Natural killer cell treated with Interleukin-12 subunit alpha and Interleukin-12 subunit beta and Interleukin-15 and Interleukin-18, amount 100 ng/mL, for 72 hours (primary cell): ENCODE measurements at regions not wholly inside any gene's neighbourhood (a gene's known extent, or its start where the extent isn't known, plus 50 kb on each side); places are given as distances from the start of the nearest gene placed in this dataset.
"Not testable (repeated sequence)": the region's sequence is repeated elsewhere in the genome, so short reads cannot be mapped to it uniquely, and the experiment has no call there.

Source experiments
- ATAC-seq, 2 donors: fragments of 150-1000 bp; cut with Tn5 transposase in 1 of 2; sonication (Bioruptor Pico), chemical (Tn5 transposase) in 1 of 2; 2 replicates each; pipeline ENCODE4 v1.10.0; 2021
- DNase-seq: peaks from one replicate; pipeline ENCODE4 v3.0.0; 2022; ENCODE audit warnings: low spot score
- H3K27ac Mint-ChIP-seq, 2 donors: 1 replicate in 1 of 2; 2 replicates in 1 of 2; pipeline ENCODE4 v1.8.0; 2022; ENCODE audit warnings: mixed read lengths in 2 of 2, mild to moderate bottlenecking in 1 of 2, moderate library complexity in 1 of 2
- H3K27me3 Mint-ChIP-seq, 2 donors: 1 replicate in 1 of 2; 2 replicates in 1 of 2; pipeline ENCODE4 v1.8.0; 2022; ENCODE audit warnings: mixed read lengths in 2 of 2
- H3K36me3 Mint-ChIP-seq: one replicate; pipeline ENCODE4 v1.8.0; 2022; ENCODE audit warnings: mixed read lengths
- H3K4me1 Mint-ChIP-seq, 2 donors: 1 replicate in 1 of 2; 2 replicates in 1 of 2; pipeline ENCODE4 v1.8.0; 2022; ENCODE audit warnings: low read depth in 2 of 2, mixed read lengths in 2 of 2, mild to moderate bottlenecking in 1 of 2
- H3K4me3 Mint-ChIP-seq: one replicate; pipeline ENCODE4 v1.8.0; 2022; ENCODE audit warnings: mixed read lengths
- H3K9me3 Mint-ChIP-seq: 2 replicates; pipeline ENCODE4 v1.8.0; 2022; ENCODE audit warnings: mixed read lengths

- Mint-ChIP-seq H3K4me3 (peak overlapping the region; percentile 2), H3K4me1 (peaks cover 15 to 18% of the 10 kb centered on the region in 2 donors), H3K36me3 (peaks cover 9% of the 10 kb centered on the region), H3K9me3 (no peaks in the 10 kb centered on the region), H3K27me3 (peaks cover 25 to 40% of the 10 kb centered on the region in 2 donors), H3K27ac (peak overlapping the region; percentile 43 to 65)
- peak; percentile 43 to 49 for ATAC-seq
- DNase-seq, result no peak
These were observed 389.7 kb upstream of the RUNX1 start for GRCh38 chr21:35438643-35439404.

GRCh38 chr21:35437941-35438340 lies 388.8 kb upstream of the RUNX1 start:
- no peak for DNase-seq
- Mint-ChIP-seq H3K27ac (peak overlapping the region; percentile 43 to 65), H3K27me3 (peaks cover 25 to 38% of the 10 kb centered on the region in 2 donors), H3K9me3 (peaks cover 1% of the 10 kb centered on the region), H3K4me1 (peaks cover 15 to 18% of the 10 kb centered on the region in 2 donors), H3K4me3 (peak overlapping the region; percentile 2), H3K36me3 (peaks cover 16% of the 10 kb centered on the region)
- no peak for ATAC-seq

GRCh38 chr21:35436899-35437298 lies 387.8 kb upstream of the RUNX1 start:
- Mint-ChIP-seq H3K9me3 (peaks cover 7% of the 10 kb centered on the region), H3K4me1 (peaks cover 15 to 18% of the 10 kb centered on the region in 2 donors), H3K27ac (no peak overlapping the region), H3K36me3 (peaks cover 22% of the 10 kb centered on the region), H3K27me3 (peaks cover 22 to 29% of the 10 kb centered on the region in 2 donors), H3K4me3 (no peak overlapping the region)
- DNase-seq (no peak), ATAC-seq (no peak)

DNA sequence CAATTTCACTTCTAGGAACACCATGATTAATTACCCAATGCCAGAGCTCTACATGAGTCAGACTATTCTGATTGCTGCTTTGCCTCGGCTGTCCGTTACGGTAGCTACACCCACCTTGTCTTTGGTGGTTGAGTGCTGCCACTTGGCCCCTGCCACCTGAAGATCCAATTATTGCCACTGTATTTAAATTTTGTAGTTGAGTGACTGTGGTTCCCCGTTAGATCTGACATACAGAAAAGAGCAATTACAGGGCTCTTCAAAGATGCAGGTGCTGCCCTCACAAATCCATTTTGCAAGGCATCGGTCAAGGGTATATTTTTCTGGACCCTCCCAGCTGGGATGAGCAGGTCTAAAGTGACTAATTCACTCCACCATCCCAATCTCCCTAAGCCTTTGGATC lies 383.5 kb upstream of the RUNX1 start:
- H3K4me1 Mint-ChIP-seq, result peaks cover 12 to 15% of the 10 kb centered on the region in 2 donors
- H3K9me3 Mint-ChIP-seq, ATAC-seq, H3K4me3 Mint-ChIP-seq, DNase-seq: not testable (repeated sequence)
- peaks cover 26% of the 10 kb centered on the region for H3K36me3 Mint-ChIP-seq
- H3K27me3 Mint-ChIP-seq, result peaks cover 24 to 45% of the 10 kb centered on the region in 2 donors
- peak overlapping the region in 1 of 2 donors; percentile 56 for H3K27ac Mint-ChIP-seq

DNA sequence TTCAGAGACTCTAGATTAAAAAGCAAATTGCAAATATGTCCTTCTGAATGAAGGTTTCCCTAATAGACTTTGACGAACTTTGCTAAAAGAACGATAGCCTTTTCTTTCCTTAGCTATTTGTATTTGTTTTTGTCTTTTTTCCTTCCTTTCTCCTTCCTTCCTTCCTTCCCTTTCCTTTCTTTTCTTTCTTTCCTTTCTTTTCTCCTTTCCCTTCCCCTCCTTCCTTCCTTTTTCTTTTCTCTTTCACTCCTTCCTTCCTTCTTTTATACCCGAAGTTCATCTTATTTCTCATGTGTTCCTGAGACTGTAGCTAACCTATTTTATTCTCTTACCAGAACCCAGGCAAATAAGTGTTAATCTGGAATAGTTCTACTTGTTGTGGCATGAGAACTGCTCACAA lies 381.2 kb upstream of the RUNX1 start:
- Mint-ChIP-seq H3K27me3 (peaks cover 26 to 33% of the 10 kb centered on the region in 2 donors), H3K4me3 (no peak overlapping the region), H3K4me1 (peaks cover 19 to 25% of the 10 kb centered on the region in 2 donors), H3K36me3 (peaks cover 26% of the 10 kb centered on the region), H3K9me3 (peaks cover 7% of the 10 kb centered on the region), H3K27ac (peak overlapping the region in 1 of 2 donors; percentile 7)
- DNase-seq (no peak), ATAC-seq (no peak)

DNA sequence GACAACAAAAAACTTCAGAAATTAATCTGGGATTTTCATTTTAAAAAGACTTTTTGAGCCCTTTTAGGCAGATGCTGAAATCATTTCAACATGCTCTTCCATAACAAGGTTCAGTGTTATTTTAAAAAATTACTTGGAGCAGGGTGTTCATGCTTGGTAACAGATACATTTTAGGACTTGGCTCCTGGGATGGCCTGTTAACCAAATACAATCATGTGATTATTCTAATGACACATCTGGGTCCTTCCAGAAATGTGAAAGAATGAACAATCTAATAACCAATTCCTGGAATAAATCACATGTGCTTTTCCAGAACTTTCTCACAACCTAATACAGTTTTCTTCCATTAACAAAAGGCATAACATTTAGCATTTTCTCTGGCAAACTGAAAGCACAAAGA lies 379.8 kb upstream of the RUNX1 start:
- peaks cover 19 to 25% of the 10 kb centered on the region in 2 donors for H3K4me1 Mint-ChIP-seq
- peaks cover 18% of the 10 kb centered on the region for H3K36me3 Mint-ChIP-seq
- DNase-seq (no peak), ATAC-seq (no peak)
- H3K27ac Mint-ChIP-seq, result peak overlapping the region; percentile 68 to 82
- H3K9me3 Mint-ChIP-seq, result peaks cover 7% of the 10 kb centered on the region
- peak overlapping the region; percentile 72 for H3K4me3 Mint-ChIP-seq
- H3K27me3 Mint-ChIP-seq, result peaks cover 26 to 33% of the 10 kb centered on the region in 2 donors

GRCh38 chr21:35428489-35428888 lies 379.4 kb upstream of the RUNX1 start:
- peak overlapping the region; percentile 72 for H3K4me3 Mint-ChIP-seq
- peaks cover 21 to 25% of the 10 kb centered on the region in 2 donors for H3K4me1 Mint-ChIP-seq
- peaks cover 14% of the 10 kb centered on the region for H3K36me3 Mint-ChIP-seq
- peak; percentile 63 to 76 for ATAC-seq
- H3K27ac Mint-ChIP-seq, result peak overlapping the region; percentile 68 to 82
- peaks cover 7% of the 10 kb centered on the region for H3K9me3 Mint-ChIP-seq
- H3K27me3 Mint-ChIP-seq, result peaks cover 26 to 33% of the 10 kb centered on the region in 2 donors
- no peak for DNase-seq

DNA sequence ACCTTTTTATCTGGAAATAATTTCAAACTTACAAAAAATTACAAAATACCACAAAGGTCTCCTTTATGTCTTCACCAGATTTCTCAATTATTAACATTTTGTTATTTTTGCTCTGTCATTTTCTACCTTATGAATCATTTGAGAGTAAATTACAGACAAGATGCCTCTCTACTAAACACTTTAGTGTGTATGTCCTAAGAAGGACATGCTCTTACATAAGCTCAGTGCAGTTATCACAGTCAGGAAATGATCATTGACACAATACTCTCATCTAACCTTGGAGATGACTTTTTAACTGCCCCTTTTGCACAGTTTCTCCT lies 378.9 kb upstream of the RUNX1 start:
- Mint-ChIP-seq H3K36me3 (peaks cover 10% of the 10 kb centered on the region), H3K4me1 (peaks cover 21 to 25% of the 10 kb centered on the region in 2 donors), H3K4me3 (peak overlapping the region; percentile 72), H3K27ac (peak overlapping the region; percentile 68 to 82), H3K9me3 (peaks cover 6% of the 10 kb centered on the region), H3K27me3 (peaks cover 26 to 33% of the 10 kb centered on the region in 2 donors)
- DNase-seq, result no peak
- ATAC-seq, result peak; percentile 75 to 80

- Mint-ChIP-seq H3K9me3 (peaks cover 1% of the 10 kb centered on the region), H3K36me3 (peaks cover 5% of the 10 kb centered on the region), H3K4me1 (peaks cover 21 to 25% of the 10 kb centered on the region in 2 donors), H3K27me3 (peaks cover 27 to 33% of the 10 kb centered on the region in 2 donors), H3K4me3 (peak overlapping the region; percentile 72), H3K27ac (peak overlapping the region; percentile 69 to 82)
- ATAC-seq (no peak), DNase-seq (no peak)
These were observed 378.4 kb upstream of the RUNX1 start for GRCh38 chr21:35427320-35428000.

DNA sequence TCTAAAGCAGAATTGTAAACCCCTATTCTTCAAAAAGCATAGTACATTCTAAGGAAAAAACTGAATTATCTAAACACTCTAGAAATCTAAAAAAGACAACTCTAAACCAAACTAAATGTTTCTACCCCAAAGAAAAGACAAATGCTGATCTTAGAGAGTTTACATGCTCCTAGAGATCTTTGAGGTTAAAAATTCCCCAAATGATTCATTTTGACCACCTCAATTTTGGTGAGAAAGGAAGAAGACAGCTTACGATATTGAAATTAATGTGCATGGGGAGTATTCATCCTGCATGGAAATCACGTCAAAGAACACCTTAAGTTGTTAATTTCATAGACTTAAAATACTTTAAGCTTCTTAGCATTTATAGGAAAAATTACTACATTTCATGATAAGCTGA lies 377.8 kb upstream of the RUNX1 start:
- H3K36me3 Mint-ChIP-seq, result peaks cover 5% of the 10 kb centered on the region
- peaks cover 29 to 33% of the 10 kb centered on the region in 2 donors for H3K27me3 Mint-ChIP-seq
- no peak for ATAC-seq
- peak overlapping the region; percentile 49 for H3K4me3 Mint-ChIP-seq
- no peak for DNase-seq
- peaks cover 2% of the 10 kb centered on the region for H3K9me3 Mint-ChIP-seq
- peak overlapping the region; percentile 55 to 69 for H3K27ac Mint-ChIP-seq
- peaks cover 21 to 25% of the 10 kb centered on the region in 2 donors for H3K4me1 Mint-ChIP-seq

- peaks cover 28 to 32% of the 10 kb centered on the region in 2 donors for H3K27me3 Mint-ChIP-seq
- DNase-seq (no peak), ATAC-seq (no peak)
- H3K27ac Mint-ChIP-seq, result peak overlapping the region; percentile 55 to 69
- peaks cover 9% of the 10 kb centered on the region for H3K36me3 Mint-ChIP-seq
- H3K4me1 Mint-ChIP-seq, result peaks cover 21 to 25% of the 10 kb centered on the region in 2 donors
- H3K9me3 Mint-ChIP-seq, result peaks cover 4% of the 10 kb centered on the region
- peak overlapping the region; percentile 49 for H3K4me3 Mint-ChIP-seq
These were observed 377.4 kb upstream of the RUNX1 start for GRCh38 chr21:35426469-35426868.

DNA sequence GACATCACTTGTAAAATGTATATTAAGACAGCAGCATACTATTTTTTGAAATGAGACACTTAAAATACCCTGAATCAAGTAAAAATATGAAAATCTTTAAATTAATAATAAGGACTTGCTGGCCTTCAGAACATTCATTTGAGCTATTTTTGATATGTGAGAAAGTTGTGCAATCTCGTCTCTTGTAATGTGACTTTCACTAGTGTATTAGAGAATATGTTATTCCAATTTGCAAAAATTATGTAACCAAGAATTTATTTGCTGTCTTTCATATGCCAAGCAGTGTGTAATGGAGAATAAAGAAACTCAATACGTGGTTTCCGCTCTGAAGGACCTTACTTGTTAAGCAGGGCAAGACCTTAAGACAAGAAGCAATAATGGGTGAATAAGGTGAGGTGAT lies 375.0 kb upstream of the RUNX1 start:
- peaks cover 24 to 25% of the 10 kb centered on the region in 2 donors for H3K4me1 Mint-ChIP-seq
- no peak overlapping the region for H3K4me3 Mint-ChIP-seq
- H3K36me3 Mint-ChIP-seq, result peaks cover 21% of the 10 kb centered on the region
- peaks cover 4% of the 10 kb centered on the region for H3K9me3 Mint-ChIP-seq
- no peak overlapping the region for H3K27ac Mint-ChIP-seq
- ATAC-seq, result no peak
- no peak for DNase-seq
- peaks cover 15 to 20% of the 10 kb centered on the region in 2 donors for H3K27me3 Mint-ChIP-seq

DNA sequence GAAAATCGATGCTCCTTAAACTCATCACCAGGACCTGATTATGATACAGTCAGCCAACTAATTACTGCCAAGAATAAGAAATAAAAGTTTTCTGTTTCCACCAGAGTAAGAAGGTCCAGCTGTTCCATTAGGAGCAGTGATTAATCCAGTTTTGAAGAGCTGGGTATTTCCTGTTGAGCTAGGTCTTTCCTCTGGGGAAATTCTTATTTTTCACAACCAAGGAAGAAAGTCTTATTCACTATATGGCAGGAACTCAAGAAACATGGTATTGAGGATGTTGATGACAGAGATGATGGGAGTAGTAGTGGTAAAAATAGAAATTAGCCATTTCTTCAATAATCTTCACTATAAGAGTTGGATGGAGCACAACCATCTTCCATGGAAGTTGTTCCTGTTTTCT lies 374.6 kb upstream of the RUNX1 start:
- H3K27ac Mint-ChIP-seq, result no peak overlapping the region
- H3K4me3 Mint-ChIP-seq, result no peak overlapping the region
- H3K4me1 Mint-ChIP-seq, result peaks cover 21% of the 10 kb centered on the region in 2 donors
- ATAC-seq (no peak), DNase-seq (no peak)
- peaks cover 4% of the 10 kb centered on the region for H3K9me3 Mint-ChIP-seq
- H3K36me3 Mint-ChIP-seq, result peaks cover 21% of the 10 kb centered on the region
- H3K27me3 Mint-ChIP-seq, result peaks cover 11 to 17% of the 10 kb centered on the region in 2 donors

- H3K9me3 Mint-ChIP-seq, result peaks cover 4% of the 10 kb centered on the region
- ATAC-seq, result no peak
- H3K36me3 Mint-ChIP-seq, result peaks cover 17% of the 10 kb centered on the region
- H3K4me1 Mint-ChIP-seq, result peaks cover 8 to 12% of the 10 kb centered on the region in 2 donors
- no peak for DNase-seq
- H3K27me3 Mint-ChIP-seq, result peaks cover 0 to 10% of the 10 kb centered on the region in 2 donors
- no peak overlapping the region for H3K4me3 Mint-ChIP-seq
- peak overlapping the region in 1 of 2 donors; percentile 26 for H3K27ac Mint-ChIP-seq
These were observed 372.9 kb upstream of the RUNX1 start for GRCh38 chr21:35422011-35422410.
